Retinal pigment epithelial cell (primary cell): ENCODE measurements at regions not wholly inside any gene's neighbourhood (a gene's known extent, or its start where the extent isn't known, plus 50 kb on each side); places are given as distances from the start of the nearest gene placed in this dataset.

ENCODE experiments used
- DNase-seq: peaks from one replicate; pipeline ENCODE4 v3.0.0-alpha.2; 2010; ENCODE audit warnings: low read depth
- H3K4me3 ChIP-seq: 2 replicates; pipeline ENCODE4 v1.5.1; 2011; ENCODE audit warnings: mild to moderate bottlenecking, low read length, control low read depth, moderate library complexity
- TF ChIP-seq, protein P1 (sequence below): conservative IDR thresholded peaks from 2 replicates; pipeline ENCODE4 v1.5.1; 2011; ENCODE audit warnings: low read depth, low read length, control low read depth, inconsistent platforms

DNA sequence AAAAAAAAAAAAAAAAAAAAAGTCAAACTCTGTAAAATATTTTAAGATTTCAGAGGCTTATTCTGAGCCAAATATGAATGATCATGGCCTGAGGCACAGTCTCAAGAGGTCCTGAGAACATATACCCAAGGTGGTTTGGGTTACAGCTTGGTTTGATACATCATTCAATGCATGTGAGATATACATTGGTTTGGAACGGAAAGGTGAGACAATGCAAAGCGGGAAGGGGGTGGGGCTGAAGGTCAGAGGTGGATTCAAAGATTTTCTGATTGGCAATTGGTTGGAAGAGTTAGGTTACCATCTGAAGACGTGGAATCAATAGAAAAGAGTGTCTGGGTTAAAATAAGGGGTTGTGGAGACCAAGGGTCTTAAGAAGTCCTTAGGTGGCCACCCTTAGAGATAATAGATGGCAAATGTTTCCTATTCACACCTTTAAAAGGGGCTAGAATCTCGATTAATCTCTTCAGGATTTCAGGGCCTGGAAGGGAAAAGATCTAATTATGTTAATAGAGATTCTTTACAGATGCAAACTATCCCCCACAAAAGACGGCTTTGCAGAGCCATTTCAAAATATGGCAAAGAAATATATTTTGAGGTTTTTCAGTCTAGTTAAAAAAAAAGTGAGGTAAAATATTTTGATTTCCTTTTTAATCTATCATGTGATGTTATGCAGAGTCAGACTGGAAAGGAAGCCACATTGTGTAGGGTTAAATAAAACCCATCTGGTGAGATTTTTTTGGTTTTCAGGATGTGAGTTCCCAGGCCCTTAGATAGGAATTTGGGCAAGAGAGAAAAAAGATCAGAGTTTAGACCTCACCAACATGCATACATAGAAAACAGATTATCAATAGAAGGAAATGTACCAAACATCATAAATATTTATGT, 173.8 kb upstream of the CNOT2 start:
- no peak overlapping the region for H3K4me3 ChIP-seq
- TF ChIP-seq, protein P1, sequence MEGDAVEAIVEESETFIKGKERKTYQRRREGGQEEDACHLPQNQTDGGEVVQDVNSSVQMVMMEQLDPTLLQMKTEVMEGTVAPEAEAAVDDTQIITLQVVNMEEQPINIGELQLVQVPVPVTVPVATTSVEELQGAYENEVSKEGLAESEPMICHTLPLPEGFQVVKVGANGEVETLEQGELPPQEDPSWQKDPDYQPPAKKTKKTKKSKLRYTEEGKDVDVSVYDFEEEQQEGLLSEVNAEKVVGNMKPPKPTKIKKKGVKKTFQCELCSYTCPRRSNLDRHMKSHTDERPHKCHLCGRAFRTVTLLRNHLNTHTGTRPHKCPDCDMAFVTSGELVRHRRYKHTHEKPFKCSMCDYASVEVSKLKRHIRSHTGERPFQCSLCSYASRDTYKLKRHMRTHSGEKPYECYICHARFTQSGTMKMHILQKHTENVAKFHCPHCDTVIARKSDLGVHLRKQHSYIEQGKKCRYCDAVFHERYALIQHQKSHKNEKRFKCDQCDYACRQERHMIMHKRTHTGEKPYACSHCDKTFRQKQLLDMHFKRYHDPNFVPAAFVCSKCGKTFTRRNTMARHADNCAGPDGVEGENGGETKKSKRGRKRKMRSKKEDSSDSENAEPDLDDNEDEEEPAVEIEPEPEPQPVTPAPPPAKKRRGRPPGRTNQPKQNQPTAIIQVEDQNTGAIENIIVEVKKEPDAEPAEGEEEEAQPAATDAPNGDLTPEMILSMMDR = no peak
- no peak for DNase-seq

DNA sequence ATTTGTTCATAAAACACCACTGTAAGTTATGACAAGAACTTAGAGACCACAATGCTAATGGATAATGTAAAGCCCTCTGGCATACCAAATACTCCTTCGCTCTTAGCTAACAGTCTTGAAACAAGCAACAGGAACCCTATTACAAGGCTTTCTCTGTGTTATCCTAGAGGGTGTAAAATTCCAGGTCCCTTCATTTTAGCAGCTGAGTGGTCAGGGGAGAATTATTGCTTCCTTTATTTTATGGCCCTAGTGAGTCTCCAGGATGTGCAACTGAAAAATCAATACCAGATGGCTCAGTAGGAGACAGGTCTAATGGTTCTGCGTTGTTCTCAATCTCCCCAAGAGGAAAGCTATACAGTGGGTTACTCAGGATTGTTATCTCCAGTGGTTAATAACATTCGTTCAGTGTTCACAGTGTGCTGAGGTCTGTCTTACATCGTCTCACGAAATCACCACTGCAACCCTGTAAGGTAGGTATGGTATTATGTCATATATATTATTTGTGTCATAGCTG, 172.7 kb upstream of the CNOT2 start:
- TF ChIP-seq, protein P1 = no peak
- H3K4me3 ChIP-seq = no peak overlapping the region
- no peak for DNase-seq

DNA sequence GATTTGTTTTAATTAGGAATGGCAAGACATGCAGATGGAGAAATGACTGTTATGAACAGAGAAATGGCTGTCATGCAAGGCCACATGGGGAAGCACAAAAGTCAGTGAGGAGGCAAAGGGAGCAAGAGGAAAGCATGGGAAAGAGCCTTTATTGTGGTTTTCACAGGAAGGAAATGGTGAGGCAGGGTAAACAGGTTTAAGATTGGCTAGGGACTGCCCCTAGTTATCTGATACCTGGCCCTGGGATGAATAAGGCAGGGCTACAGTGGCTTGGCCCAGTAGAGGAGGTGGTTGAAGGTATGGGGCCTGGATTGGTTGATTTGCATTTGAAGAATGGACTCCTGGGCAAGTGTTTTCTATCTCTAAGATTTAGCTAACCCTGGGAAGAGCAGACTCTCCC, 168.7 kb upstream of the CNOT2 start:
- TF ChIP-seq, protein P1 = no peak
- no peak overlapping the region for H3K4me3 ChIP-seq
- DNase-seq = no peak

DNA sequence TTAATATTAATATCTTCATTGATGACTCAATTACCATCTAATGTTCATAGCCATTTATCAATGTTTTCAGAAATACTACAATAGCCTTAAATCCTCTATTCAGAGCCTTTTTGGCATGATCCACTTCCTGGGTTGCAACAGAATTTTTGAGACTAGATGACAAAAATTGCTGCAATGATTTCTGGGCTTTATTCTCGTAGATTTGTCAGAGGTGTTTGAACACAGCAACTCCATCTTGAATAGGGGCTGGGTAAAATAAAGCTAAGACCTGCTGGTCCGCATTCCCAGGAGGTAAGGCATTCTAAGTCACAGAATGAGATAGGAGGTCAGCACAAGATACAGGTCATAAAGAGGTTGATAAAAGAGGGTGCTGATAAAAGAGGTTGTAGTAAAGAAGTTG, 165.8 kb upstream of the CNOT2 start:
- TF ChIP-seq, protein P1 = no peak
- H3K4me3 ChIP-seq = no peak overlapping the region
- no peak for DNase-seq

DNA sequence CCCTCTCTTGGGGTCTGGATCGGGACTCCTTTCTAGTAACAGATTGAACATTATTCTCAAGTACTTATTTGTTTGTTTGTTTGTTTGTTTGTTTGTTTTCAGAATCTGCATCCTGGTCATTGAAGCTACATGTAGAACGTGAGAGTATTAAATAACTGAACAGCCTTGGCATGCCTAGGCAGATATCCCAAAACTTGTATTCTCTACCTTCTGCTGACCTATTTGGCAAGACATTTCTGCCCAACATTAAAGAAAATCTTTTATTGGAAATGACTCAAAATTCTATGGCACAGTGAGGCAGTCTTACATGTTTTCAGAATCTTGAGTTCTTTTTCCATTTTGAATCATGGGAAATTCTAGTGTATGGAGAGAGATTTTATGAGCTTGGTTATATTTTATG, 165.1 kb upstream of the CNOT2 start:
- H3K4me3 ChIP-seq = no peak overlapping the region
- TF ChIP-seq, protein P1 = no peak
- DNase-seq = no peak

DNA sequence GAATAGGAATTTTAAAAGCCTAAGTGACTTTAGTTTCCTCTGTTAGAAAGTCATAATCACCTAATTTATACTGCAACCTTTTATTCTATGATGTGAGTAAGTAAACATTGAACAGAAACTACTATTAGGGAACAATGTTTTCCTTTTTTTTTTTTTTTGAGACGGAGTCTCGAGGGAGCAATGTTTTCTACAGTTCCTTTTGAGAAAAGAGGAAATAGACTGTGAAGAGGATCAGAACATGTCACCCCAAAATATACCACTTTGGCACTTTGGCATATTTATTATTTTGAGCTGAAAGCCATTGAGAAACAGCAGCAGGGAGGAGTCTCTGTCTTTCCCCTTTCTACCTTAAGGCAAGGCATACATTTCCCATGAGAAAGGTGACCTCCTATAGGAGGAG, 162.7 kb upstream of the CNOT2 start:
- no peak for DNase-seq
- no peak overlapping the region for H3K4me3 ChIP-seq
- TF ChIP-seq, protein P1 = no peak
